HG02623 (cell line): ENCODE measurements at regions not wholly inside any gene's neighbourhood (a gene's known extent, or its start where the extent isn't known, plus 50 kb on each side); places are given as distances from the start of the nearest gene placed in this dataset.

Experiments used
- ATAC-seq: cut with Tn5 transposase; IDR thresholded peaks from one replicate; pipeline ENCODE4 v1.9.1; 2021; ENCODE audit warnings: moderate library complexity; ENCODE audit not compliant: unreplicated experiment

DNA sequence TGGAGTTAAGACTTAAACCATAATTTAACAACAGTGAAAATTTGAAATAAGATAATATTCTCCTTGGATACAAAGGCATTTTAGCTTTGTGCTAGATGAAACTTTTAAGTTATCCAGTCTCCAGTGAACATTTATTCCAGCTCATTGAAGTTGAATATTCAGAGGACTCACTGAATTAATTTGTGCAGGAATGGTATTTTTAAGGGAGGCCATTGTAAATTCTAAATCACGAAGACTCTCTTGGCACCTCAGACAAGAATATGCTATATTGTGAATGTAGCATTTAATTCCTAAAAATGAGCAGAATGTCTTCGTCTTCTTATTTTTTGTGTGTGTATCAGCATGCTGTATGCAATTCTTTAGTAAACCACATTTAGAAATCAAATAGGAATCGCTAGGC, 731.7 kb upstream of the RAB6C start:
- ATAC-seq: no peak

DNA sequence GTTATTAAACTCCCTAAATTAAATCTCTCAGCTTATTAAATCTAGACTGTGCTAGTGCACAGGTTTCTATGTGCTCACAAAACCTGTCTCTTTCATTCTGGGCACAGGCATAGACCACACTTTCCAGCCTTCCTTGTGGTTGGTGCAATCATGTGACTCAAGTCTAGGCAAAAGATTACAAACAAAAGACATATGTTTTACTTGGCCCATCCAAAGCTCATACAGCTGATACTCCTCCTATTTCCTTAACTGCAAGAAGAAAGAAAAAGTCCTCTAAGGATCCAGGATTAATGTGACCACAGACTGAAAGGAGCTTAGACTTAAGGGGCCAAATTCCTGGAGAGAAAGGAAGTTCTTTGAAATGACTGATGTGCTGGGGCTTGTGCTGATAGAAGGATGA, 731.3 kb upstream of the RAB6C start:
- ATAC-seq: no peak

DNA sequence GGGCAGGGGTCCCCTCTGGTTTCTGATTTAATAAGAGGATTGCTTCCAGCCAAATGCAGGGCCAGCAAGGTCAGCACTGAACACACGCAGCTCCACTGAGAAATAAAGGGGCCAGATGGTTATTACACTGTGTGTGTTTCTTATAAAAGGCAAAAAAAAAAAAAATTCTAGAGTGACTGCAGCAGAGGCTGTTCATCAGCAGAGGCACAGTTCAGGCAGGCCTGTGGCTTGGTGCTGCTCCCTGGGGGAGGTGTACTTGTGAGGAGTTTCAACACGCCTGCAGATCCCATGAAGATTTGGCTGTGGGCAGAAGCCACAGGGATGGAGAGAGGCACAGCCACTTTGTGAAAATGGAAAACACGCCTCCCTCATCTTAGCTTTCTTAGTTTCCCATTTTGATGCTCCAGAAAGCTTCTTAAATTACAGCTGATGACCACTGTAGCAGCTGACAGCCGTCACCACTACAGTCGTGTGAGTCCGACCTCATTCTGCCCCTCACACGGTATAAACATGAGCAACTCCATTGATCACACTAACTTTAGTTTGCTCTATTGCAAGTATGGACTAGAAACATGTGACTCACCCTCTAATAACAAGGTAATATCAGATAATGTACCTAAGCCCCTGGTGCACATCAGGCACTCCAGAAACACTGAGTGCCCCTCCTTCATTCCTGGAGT, 726.5 kb upstream of the RAB6C start:
- no peak for ATAC-seq

DNA sequence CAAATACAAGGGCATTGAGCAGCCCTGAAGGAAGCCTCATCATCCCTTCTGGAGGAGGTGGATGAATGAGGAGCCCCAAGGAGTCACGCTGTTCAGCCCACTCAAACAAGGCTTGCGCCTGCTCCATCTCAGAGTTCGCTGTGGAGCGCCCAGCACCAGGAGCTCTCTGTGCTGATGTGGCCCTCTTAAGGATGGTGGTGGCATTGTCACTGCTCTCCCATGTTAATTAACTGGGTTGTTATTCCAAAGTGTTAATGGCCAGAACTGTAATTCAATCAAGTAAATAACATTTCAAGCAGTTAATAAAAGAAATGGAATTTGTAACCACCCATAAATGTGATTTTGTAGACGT, 726.0 kb upstream of the RAB6C start:
- ATAC-seq: no peak

DNA sequence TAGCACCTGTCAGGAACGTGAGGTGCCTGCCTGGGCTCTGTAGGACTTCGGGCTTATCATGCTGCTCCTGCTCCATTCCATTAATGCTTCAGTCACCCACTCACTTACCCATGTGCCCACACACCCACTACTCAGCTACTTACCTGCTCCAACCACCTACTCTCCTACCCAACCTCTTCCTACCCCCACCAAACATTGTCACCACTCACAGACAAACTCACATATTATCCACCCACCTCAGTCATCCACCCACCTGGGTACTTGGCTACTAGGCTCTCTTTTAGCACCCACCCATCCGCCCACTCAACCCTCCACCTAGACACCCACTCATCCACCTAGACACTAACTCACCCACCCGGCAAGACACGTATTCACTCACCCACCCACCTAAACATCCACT, 724.7 kb upstream of the RAB6C start:
- ATAC-seq: no peak

DNA sequence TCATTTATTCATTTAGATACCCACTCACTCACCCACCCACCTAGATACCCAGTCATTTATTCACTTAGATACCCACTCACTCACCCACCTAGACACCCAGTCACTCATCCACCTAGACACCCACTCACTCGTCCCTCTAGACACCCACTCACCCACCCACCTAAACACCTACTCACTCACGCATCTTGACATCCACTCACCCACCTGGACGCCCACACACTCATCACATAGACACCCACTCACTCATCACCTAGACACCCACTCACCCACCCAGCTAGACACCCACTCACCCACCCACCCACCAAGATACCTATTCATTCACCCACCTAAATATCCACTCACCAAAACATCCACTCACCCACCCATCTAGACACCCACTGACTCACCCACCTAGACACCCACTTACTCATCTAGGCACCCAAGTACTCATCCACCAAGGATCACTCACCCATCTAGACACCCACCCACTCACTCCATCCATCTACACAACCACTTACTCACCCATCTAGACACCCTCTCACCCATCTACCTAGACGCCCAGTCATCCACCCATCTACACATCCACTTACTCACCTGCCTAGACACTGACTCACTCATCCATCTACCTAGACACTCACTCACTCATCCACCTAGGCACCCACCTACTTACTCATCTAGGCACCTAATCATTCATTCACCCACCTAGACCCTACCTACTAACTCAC, 723.7 kb upstream of the RAB6C start:
- no peak for ATAC-seq

DNA sequence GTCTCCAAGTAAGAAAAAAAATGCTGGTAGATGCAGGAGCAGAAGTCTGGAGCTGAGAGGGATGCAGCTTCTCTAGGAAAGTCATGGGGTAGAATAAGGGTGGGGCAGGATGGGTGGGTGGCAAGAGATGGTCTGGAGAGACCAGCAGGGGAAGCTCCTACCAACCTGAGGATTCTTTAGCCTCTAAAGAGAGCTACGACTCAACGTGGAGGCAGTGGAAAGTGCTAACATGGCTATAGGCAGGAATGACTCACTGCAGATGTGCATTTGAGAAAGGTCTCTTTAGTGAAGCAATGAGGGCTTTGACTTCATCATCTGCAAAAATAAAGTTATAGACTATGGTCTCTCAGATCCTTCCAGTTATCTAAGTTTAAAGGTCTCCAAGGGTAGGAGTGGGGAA, 722.8 kb upstream of the RAB6C start:
- ATAC-seq: no peak

DNA sequence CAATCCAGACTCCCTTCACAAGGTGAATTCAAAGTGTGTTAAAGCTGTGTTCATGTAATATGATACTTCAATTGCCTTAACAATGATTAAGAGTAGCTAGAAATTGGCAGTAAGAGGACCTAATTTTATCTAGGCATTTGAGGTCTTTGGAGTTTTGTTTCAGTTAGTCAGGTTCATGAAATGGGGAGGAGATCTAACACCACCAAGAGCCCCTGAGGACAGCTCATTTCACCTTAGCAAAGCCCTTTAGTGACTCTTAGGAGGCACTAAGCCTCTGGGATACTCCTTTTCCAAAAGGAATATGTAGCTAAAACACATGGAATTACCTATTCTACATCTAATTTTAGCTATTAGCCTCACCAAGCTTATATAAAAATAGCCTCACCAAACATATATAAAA, 716.5 kb upstream of the RAB6C start:
- ATAC-seq: no peak

DNA sequence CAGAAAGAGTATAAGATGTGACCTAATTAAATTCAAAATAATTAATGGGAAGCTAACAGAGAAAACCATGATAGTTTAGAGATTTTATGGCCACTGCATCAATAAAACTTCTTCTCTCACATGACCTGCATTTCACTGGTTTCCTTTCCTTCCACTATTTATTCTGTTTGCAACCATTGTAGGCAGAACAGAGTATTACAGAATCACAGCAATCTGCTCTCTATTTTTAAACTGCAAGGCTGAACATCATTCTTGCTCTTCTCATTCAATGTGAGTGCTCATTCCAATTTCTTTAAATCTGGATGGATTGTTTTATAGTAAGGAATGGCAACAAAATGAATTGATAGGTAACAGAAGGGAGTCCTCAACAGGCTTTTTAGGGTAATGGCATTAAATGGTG, 715.5 kb upstream of the RAB6C start:
- ATAC-seq: no peak

DNA sequence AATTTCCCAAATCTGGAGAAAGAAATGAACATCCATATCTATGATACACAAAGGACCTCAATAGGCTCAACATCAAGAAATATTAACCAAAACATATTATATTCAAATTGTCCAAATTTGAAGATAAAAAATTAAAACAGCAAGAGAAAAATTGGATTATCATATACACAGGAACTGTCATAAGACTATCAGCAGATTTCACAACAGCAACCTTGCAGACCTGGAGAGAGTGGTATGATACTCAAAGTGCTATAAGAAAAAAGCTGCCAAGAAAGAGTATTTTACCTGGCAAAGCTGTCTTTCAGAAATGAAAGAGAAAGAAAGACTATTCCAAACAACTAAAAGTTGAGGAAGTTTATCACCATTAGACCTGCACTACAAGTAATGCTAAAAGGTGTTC, 711.9 kb upstream of the RAB6C start:
- no peak for ATAC-seq

DNA sequence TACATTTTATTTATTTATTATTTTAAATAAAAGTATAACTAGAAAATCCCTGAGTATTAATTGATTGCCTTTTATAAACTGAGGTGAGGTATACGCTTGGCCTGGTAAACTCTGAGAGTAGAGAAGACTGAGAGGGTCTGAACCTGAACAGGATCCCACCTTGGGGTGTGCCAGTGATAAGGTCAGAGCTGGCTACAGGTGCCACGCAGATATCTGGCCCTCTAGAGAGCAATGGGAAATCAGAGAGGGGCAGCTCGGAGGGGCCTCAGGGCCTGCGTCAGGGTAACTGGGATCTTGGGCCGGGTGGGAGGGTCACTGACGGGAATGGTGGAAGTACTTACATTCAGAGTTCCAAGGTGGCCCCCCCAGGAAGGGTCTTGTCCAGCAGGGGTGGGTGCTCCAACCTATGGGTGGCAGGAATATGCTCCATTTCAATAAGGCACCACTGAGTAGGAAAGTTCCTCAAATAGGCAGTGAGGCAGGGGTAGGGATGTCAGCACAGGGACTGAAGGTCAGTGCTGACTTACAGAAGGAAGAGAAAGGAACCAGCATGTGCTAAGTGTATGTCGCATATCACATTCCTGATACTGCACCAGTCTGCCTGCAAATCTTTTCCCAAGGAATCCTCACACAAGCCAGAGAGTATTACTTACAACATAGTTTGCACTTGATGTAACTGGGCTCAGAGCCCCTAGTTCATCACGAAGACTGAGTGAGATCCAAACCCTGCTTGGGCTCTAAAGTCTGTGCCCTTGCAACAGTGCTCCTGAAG, 706.0 kb upstream of the RAB6C start:
- ATAC-seq: no peak

DNA sequence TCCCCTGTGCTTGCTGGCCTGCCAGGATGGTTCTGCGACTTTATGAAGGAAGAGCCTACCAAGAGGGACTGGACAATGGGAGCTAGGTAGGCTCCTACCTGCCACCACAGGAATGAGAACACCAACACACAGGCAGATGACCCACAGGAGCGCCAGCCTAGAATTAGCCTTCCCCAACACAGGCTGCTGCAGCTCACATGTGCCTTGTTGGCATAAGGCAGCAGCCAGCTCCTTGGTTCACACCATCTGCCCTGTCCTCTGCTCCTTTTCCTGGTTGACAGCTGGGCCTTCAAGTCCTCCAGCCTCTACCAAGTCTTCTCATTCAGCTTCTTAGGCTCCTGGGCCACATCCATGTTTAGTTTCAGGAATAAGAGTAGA, 705.4 kb upstream of the RAB6C start:
- no peak for ATAC-seq

DNA sequence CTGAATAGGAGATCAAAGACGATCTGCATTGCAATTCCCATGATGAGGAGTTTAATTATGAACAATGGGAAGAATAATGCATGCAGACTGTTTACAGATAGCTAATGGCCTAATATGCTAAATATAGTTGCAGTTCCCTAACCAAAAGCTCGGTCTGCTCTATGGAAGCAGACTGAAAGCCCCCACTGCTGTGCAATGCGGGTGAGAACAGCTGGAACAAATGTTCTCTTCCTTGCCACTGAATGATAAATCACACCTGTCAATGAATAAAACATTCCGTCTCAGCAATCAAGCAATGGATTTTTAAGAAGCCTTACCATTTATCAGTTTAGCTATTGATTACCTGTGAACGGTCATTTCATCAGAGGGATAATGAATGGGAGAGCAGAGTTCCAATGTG, 704.5 kb upstream of the RAB6C start:
- no peak for ATAC-seq

DNA sequence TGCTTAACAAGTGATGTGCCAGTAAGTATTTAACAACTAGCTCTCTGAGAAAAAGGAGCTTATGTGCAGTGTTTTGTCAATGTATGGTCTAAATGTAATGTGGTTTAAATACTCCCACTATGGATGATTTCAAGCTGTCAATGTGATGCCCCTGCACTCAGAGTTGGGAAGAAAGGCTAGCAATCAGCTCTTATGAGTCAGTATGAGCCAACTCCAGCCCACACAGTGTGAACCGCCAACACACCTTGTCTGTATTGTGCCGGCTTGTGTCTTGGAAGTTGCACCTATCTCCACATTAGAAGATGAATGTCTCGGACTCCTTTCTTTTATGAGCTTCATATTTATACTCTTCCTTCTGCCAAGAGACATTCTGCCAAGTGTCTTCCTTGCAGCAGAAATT, 703.8 kb upstream of the RAB6C start:
- ATAC-seq: no peak

DNA sequence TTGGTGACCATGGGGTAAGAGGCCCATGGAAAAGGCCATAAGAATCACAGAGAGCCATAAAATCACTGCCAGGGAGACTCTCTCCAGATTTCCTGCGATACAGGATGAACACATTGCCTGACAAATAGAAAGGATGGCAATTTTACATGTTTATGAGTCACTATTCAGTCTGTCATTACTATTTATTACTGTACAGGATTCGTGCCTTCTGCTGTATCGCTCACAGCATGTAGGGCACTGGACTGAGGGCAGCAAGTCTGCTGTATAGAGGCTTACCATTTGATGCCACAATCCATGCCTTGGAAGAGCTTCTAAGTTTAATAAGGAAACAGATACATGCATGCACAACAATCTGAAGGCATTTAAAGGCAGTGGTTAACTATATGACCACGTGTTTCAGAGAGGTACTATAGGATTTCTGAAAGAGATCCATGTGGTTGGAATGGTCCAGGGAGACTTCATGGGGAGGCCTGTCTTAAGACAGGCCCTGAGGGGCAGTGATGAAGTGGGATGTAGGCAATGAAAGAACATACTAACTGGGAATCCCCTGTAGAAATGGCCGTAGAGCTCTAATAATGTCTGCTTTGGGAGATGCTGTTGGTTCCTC, 702.4 kb upstream of the RAB6C start:
- no peak for ATAC-seq

DNA sequence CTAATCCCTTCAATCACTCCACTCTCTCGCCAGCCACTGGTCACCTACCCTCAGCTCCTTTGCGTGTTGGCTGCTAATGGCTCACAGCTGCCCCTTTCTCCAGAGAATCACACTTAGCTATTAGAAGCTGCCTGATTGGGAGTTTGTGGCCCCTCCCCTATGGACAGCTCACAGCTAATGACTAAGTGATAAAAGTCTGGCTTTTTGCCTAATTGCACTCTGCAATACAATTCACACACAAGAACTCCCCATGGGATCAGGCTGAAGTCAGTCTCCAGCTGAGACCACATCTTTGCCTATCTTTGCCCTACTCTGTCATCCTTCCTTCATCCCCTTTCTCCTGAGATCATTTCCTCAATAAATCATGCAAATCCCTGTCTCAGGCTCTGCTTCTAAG, 701.9 kb upstream of the RAB6C start:
- ATAC-seq: no peak

DNA sequence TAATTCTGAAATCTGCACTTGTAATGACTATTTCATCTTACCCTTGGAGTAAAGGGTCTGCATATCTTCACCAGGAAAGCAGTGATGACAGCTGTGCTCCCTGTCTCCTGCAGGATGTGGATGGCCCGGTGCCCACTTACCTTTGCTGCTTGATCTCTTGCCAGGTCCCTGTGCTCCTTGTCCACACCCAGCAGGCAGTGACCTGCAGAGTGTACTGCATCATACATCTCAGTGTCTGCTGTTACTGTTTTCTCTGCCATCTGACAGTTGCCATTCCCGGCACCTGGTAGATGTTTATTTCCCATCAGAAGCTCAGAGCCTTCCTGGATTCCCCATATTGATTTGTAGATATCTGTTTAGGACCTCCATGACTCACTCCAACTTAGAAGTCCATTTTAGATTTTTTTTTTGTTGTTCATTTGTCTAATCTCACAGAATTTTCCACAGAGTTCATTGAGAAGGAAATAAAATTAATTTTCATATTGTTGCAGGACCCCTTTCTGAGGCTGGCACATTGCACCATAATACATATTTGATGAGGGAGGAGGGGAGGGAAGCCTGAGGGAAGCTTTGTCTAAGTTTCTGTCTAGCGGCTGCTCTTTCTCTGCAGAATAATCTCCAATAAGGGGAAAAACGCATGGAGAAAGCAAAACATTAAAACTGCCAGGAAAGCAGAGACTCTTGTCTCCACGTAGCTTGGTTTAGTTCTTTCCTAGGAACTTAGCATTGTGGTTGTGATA, 697.5 kb upstream of the RAB6C start:
- ATAC-seq: no peak

DNA sequence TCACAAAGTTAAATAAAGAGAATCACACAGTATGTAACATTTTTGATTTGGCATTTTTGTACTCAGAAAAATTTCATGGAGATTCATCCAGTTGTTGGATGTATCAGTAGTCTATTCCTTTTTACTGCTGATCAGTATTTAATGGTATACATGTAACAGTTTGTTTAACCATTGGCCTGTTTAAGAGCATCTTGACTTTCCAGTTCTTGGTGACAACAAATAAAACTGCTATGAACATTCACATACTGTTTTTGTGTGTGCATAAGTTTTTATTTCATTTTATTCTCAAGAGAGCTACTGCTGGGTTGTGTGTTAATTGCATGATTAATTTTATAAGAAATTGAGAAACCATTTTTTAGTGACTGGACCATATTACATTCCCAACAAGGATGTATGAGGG, 694.5 kb upstream of the RAB6C start:
- no peak for ATAC-seq

DNA sequence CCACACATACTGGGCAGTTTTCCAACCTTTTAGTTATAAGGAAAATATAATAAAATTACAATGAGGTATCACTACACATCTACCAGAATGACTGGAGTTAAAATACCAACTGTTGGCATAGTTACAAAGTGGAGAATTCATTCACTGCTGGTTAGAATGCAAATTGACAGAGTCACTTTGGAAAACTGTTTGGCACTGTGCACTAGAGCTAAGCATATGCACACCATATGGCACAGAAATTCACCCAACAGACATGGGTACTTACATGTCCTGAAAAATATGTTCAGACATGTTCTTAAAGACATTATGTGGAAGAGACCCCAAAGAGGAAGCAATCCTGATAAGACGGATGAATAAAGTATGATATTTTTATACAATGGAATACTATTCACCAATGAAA, 686.1 kb upstream of the RAB6C start:
- no peak for ATAC-seq

DNA sequence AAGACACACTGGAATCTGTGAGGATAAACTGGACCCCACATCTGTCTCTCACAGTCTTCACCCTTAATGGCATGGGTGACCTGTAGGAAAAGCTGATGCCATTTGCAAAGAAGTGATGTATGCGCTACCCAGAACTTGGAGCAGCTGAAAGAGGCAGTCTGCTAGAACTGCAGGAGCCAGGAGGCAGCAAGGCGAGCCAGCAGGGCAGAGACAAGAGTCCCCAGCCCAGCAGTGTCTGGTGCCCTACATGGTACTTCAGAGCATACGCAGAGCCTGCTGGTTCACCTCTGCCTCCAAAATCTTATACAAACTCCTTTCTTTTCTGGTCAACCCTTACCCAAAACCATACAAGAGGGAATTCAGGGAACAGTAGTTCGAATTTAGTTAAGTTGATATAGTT, 683.1 kb upstream of the RAB6C start:
- ATAC-seq: no peak

DNA sequence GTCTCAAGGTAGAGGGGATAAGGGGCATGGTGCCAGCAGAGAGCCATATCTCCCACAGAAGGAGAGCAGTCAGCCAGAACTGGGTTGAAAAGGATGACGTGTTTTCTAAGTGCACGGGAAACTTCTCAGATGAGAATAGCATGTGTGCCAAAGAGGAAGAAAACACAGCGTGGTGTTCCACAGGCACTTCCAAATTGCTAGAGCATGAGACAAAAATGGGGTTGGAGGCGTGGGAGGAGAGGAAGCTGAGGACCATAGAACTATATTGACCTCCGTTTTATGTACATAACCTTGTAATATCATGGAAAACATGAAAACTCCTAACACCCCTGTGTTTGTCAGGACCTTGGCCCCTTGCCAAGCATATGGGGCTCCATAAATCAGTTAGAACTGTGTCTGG, 682.7 kb upstream of the RAB6C start:
- ATAC-seq: no peak
